IgD-negative memory B cell (primary cell): ENCODE measurements at regions not wholly inside any gene's neighbourhood (a gene's known extent, or its start where the extent isn't known, plus 50 kb on each side); places are given as distances from the start of the nearest gene placed in this dataset.

Experiments used
- H3K27ac Mint-ChIP-seq, 3 donors: one replicate each; pipeline ENCODE4 v1.8.0; 2020 to 2022; ENCODE audit warnings: mild to moderate bottlenecking in 3 of 3, mixed read lengths in 3 of 3, moderate library complexity in 1 of 3
- H3K27me3 Mint-ChIP-seq: one replicate; pipeline ENCODE4 v1.8.0; 2021; ENCODE audit warnings: mixed read lengths
- H3K36me3 Mint-ChIP-seq: one replicate; pipeline ENCODE4 v1.8.0; 2020; ENCODE audit warnings: mild to moderate bottlenecking, mixed read lengths
- H3K4me1 Mint-ChIP-seq, 3 donors: one replicate each; pipeline ENCODE4 v1.8.0; 2020 to 2022; ENCODE audit warnings: mixed read lengths in 3 of 3, mild to moderate bottlenecking in 1 of 3
- H3K4me3 Mint-ChIP-seq, 4 donors: one replicate each; pipeline ENCODE4 v1.8.0; 2020 to 2022; ENCODE audit warnings: mild to moderate bottlenecking in 4 of 4, mixed read lengths in 4 of 4, moderate library complexity in 3 of 4
- H3K9me3 Mint-ChIP-seq, 3 donors: one replicate each; pipeline ENCODE4 v1.8.0; 2020 to 2021; ENCODE audit warnings: mixed read lengths in 3 of 3, mild to moderate bottlenecking in 1 of 3

- H3K4me3 Mint-ChIP-seq: no peak overlapping the region
- H3K4me1 Mint-ChIP-seq: peaks cover 0 to 2% (median 0%) of the 10 kb centered on the region in 3 donors
- no peaks in the 10 kb centered on the region for H3K36me3 Mint-ChIP-seq
- H3K27ac Mint-ChIP-seq: no peak overlapping the region
- H3K27me3 Mint-ChIP-seq: no peaks in the 10 kb centered on the region
- H3K9me3 Mint-ChIP-seq: no peaks in the 10 kb centered on the region
Observed at GRCh38 chr14:61996753-61997152, 234.5 kb downstream of the SNAPC1 start.

GRCh38 chr14:61997161-61997560 is 234.9 kb downstream of the SNAPC1 start:
- Mint-ChIP-seq H3K36me3 (no peaks in the 10 kb centered on the region), H3K27ac (no peak overlapping the region), H3K27me3 (no peaks in the 10 kb centered on the region), H3K4me1 (peaks cover 0 to 2% (median 0%) of the 10 kb centered on the region in 3 donors), H3K4me3 (no peak overlapping the region), H3K9me3 (no peaks in the 10 kb centered on the region)

GRCh38 chr14:62001963-62002362 is 239.7 kb downstream of the SNAPC1 start:
- no peak overlapping the region for H3K4me3 Mint-ChIP-seq
- no peaks in the 10 kb centered on the region for H3K27me3 Mint-ChIP-seq
- no peak overlapping the region for H3K27ac Mint-ChIP-seq
- H3K9me3 Mint-ChIP-seq: peaks cover 0 to 2% (median 0%) of the 10 kb centered on the region in 3 donors
- peaks cover 3% of the 10 kb centered on the region for H3K36me3 Mint-ChIP-seq
- H3K4me1 Mint-ChIP-seq: peaks cover 0 to 1% (median 0%) of the 10 kb centered on the region in 3 donors

DNA sequence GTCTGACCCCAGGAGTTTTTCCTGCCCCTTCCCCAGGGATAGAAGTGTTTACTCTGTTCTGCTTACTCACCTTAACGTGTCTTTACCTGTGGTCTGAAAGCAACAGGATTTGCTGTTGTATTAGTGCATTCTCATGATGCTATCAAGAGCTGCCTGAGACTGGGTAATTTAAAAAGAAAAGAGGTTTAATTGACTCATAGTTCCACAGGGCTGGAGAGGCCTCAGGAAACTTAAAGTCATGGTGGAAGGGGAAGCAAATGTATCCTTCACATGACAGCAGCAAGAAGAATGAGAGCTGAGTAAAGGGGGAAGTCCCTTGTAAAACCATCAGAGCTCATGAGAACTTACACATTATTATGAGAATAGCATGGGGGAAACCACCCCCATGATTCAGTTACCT is 240.4 kb downstream of the SNAPC1 start:
- H3K36me3 Mint-ChIP-seq: peaks cover 3% of the 10 kb centered on the region
- H3K9me3 Mint-ChIP-seq: peaks cover 0 to 2% (median 0%) of the 10 kb centered on the region in 3 donors
- H3K27me3 Mint-ChIP-seq: no peaks in the 10 kb centered on the region
- peaks cover 0 to 1% (median 0%) of the 10 kb centered on the region in 3 donors for H3K4me1 Mint-ChIP-seq
- H3K4me3 Mint-ChIP-seq: no peak overlapping the region
- H3K27ac Mint-ChIP-seq: no peak overlapping the region

GRCh38 chr14:62003701-62004100 is 241.5 kb downstream of the SNAPC1 start:
- peaks cover 0 to 2% (median 0%) of the 10 kb centered on the region in 3 donors for H3K9me3 Mint-ChIP-seq
- peaks cover 3% of the 10 kb centered on the region for H3K36me3 Mint-ChIP-seq
- H3K27me3 Mint-ChIP-seq: no peaks in the 10 kb centered on the region
- H3K4me1 Mint-ChIP-seq: peaks cover 0 to 2% (median 1%) of the 10 kb centered on the region in 3 donors
- H3K4me3 Mint-ChIP-seq: no peak overlapping the region
- no peak overlapping the region for H3K27ac Mint-ChIP-seq

GRCh38 chr14:62006116-62006731 is 244.0 kb downstream of the SNAPC1 start:
- peaks cover 3% of the 10 kb centered on the region for H3K36me3 Mint-ChIP-seq
- peaks cover 0 to 2% (median 1%) of the 10 kb centered on the region in 3 donors for H3K4me1 Mint-ChIP-seq
- no peak overlapping the region for H3K27ac Mint-ChIP-seq
- H3K4me3 Mint-ChIP-seq: no peak overlapping the region
- H3K27me3 Mint-ChIP-seq: no peaks in the 10 kb centered on the region
- H3K9me3 Mint-ChIP-seq: peaks cover 0 to 2% (median 0%) of the 10 kb centered on the region in 3 donors

DNA sequence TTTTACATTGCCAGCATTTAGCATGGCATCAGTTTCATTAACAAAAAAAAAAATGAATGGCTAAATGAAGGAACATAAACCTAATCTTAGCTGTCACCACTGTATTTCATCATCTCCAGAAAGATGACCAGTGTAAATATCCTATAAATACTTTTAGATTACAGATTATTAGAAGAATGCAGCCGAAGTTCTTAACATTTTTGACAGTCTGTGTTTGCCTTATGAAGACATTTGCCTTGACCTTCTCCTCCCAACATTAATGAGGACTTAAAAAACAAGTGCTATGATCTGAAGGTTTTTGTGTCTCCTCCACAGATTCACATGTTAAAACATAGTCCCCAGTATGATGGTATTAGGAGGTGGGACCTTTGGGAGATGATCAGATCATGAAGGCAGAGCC is 253.0 kb downstream of the SNAPC1 start:
- Mint-ChIP-seq H3K4me3 (no peak overlapping the region), H3K36me3 (peaks cover 3% of the 10 kb centered on the region), H3K9me3 (peaks cover 2 to 6% (median 4%) of the 10 kb centered on the region in 3 donors), H3K4me1 (peaks cover 0 to 2% (median 0%) of the 10 kb centered on the region in 3 donors), H3K27ac (no peak overlapping the region), H3K27me3 (peaks cover 2% of the 10 kb centered on the region)

DNA sequence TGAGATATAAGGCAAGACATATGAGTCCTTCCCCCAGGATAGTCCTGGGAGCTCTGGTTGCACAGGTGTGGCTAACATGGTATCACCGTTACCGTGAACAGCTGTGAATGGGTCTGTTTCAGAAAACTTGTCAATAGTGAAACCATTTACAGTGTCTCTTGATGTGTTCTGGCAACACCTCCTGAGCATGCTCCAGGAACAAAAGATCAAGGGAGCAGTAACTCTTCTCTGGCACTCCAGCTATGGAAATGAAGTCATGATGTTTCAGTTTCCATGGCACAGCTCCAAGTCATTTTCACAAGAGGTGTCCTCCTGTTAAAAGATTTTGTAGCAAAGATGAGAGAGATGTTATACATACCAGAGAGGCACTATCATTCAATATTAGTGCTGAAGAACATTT is 253.7 kb downstream of the SNAPC1 start:
- H3K4me3 Mint-ChIP-seq: no peak overlapping the region
- peaks cover 2% of the 10 kb centered on the region for H3K27me3 Mint-ChIP-seq

GRCh38 chr14:62017651-62018230 is 255.5 kb downstream of the SNAPC1 start:
- Mint-ChIP-seq H3K9me3 (peaks cover 0 to 4% (median 0%) of the 10 kb centered on the region in 3 donors), H3K4me3 (no peak overlapping the region), H3K27me3 (peaks cover 2% of the 10 kb centered on the region), H3K4me1 (peaks cover 0 to 4% (median 0%) of the 10 kb centered on the region in 3 donors), H3K27ac (no peak overlapping the region), H3K36me3 (peaks cover 3% of the 10 kb centered on the region)

More for the DNA sequence above, 253.7 kb downstream of the SNAPC1 start:
- peaks cover 3% of the 10 kb centered on the region for H3K36me3 Mint-ChIP-seq
- no peak overlapping the region for H3K27ac Mint-ChIP-seq
- H3K4me1 Mint-ChIP-seq: peaks cover 0 to 2% (median 0%) of the 10 kb centered on the region in 3 donors
- peaks cover 2 to 6% (median 4%) of the 10 kb centered on the region in 3 donors for H3K9me3 Mint-ChIP-seq

DNA sequence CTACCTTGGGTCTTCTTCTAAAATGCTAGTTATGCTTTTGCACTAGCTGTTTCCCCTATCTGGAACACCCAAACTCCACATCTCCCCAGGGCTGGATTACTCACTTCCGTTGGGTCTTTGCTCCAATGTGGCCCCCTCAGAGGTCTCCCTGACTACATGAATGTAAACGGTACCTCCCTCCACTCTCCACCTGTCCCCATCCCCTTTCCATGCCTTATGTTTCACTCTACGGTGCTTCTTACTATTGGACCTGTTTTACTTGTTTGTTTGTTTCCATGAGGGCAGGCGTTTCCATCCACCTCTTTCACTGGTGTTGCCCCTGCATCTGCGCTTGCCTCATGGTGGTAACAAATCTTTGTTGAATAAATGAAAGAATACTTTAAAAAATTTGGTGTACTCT is 256.4 kb downstream of the SNAPC1 start:
- H3K9me3 Mint-ChIP-seq: peaks cover 0 to 4% (median 0%) of the 10 kb centered on the region in 3 donors
- H3K36me3 Mint-ChIP-seq: peaks cover 3% of the 10 kb centered on the region
- H3K27me3 Mint-ChIP-seq: peaks cover 2% of the 10 kb centered on the region
- no peak overlapping the region for H3K27ac Mint-ChIP-seq
- peaks cover 0 to 4% (median 0%) of the 10 kb centered on the region in 3 donors for H3K4me1 Mint-ChIP-seq
- no peak overlapping the region for H3K4me3 Mint-ChIP-seq

GRCh38 chr14:62027958-62028357 is 265.7 kb downstream of the SNAPC1 start:
- Mint-ChIP-seq H3K4me3 (no peak overlapping the region), H3K27ac (no peak overlapping the region), H3K36me3 (peaks cover 2% of the 10 kb centered on the region), H3K27me3 (peaks cover 4% of the 10 kb centered on the region), H3K9me3 (no peaks in the 10 kb centered on the region), H3K4me1 (peaks cover 17 to 33% (median 18%) of the 10 kb centered on the region in 3 donors)

DNA sequence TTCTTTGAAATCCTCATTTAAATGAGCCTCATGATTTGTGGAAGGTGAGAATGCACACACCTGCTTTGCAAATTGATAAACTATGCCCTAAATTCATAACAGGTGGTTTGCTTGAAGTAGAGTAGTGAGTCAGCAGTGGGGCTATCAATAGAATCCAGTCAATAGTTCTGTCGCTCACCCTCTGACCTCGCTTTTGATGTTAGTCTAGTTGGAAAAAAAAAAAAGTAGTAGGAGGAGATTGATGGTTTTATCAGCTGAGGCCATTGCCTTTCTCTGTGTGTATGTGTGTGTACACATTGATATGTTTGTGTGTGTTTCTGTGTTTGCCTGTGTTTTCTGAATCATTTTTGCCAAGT is 267.3 kb downstream of the SNAPC1 start:
- Mint-ChIP-seq H3K27ac (peak overlapping the region in 1 of 3 donors; percentile 39), H3K9me3 (peaks cover 2 to 4% (median 2%) of the 10 kb centered on the region in 3 donors), H3K4me1 (peaks cover 17 to 33% (median 18%) of the 10 kb centered on the region in 3 donors), H3K27me3 (peaks cover 4% of the 10 kb centered on the region), H3K4me3 (peak overlapping the region in 3 of 4 donors; percentile 49 to 85 (median 52)), H3K36me3 (no peaks in the 10 kb centered on the region)

- H3K27ac Mint-ChIP-seq: peak overlapping the region in 1 of 3 donors; percentile 39
- H3K4me3 Mint-ChIP-seq: peak overlapping the region; percentile 42 to 67 (median 50)
- H3K4me1 Mint-ChIP-seq: peaks cover 17 to 33% (median 18%) of the 10 kb centered on the region in 3 donors
- H3K9me3 Mint-ChIP-seq: peaks cover 2 to 4% (median 2%) of the 10 kb centered on the region in 3 donors
- H3K27me3 Mint-ChIP-seq: peaks cover 4% of the 10 kb centered on the region
- H3K36me3 Mint-ChIP-seq: no peaks in the 10 kb centered on the region
Observed at GRCh38 chr14:62030387-62030786, 268.2 kb downstream of the SNAPC1 start.

DNA sequence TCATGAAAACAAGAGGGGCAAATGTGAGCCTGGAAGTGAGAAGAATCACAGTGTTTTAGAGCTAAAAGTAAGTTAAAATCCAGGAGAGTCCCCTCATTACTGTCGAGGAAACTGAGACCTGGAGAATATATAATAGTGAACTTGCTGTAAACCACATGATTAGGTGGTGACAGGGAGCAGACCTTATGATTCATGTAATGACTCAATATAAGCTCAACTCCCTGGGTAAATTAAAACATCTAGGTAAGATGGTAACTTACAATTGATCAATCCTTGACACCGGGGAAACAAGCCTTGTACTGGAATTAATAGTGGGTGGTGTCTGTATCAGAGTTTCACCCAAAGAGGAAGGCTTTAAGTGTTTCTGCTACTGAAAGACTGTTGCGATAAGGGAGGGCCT is 269.3 kb downstream of the SNAPC1 start:
- Mint-ChIP-seq H3K9me3 (peaks cover 2 to 4% (median 4%) of the 10 kb centered on the region in 3 donors), H3K4me3 (no peak overlapping the region), H3K4me1 (peaks cover 17 to 33% (median 18%) of the 10 kb centered on the region in 3 donors)

DNA sequence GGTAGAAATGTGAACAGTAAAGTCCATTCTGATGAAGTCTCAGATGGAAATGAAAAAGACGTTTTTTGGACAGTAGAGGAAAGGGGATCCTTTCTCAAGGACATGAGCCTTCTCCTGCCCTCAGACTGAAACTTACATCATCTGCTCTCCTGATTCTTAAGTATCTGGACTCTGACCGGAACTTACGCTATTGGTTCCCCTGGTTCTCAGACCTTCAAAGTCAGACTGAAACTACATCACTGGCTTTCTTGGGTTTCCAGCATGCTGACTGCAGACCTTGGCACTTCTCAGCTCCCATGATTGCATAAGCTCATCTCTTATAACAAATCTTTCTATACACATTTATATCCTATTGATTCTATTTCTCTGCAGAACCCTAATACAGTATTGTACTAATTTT is 291.0 kb downstream of the SNAPC1 start:
- Mint-ChIP-seq H3K9me3 (peaks cover 0 to 4% (median 2%) of the 10 kb centered on the region in 3 donors), H3K4me1 (no peaks in the 10 kb centered on the region), H3K27me3 (no peaks in the 10 kb centered on the region), H3K36me3 (peaks cover 2% of the 10 kb centered on the region), H3K27ac (no peak overlapping the region), H3K4me3 (no peak overlapping the region)

More for the DNA sequence above, 269.3 kb downstream of the SNAPC1 start:
- Mint-ChIP-seq H3K27me3 (peaks cover 4% of the 10 kb centered on the region), H3K27ac (no peak overlapping the region), H3K36me3 (peaks cover 3% of the 10 kb centered on the region)
